ENCODE measurements at regions not wholly inside any gene's neighbourhood (a gene's known extent, or its start where the extent isn't known, plus 50 kb on each side); places are given as distances from the start of the nearest gene placed in this dataset.

- Histone ChIP-seq H3K27ac (no peak overlapping the region), H3K4me1 (ENCODE audit: insufficient read depth) (no peaks in the 10 kb centered on the region), H3K9me3 (ENCODE audit: low read depth) (no peaks in the 10 kb centered on the region), H3K4me2 (ENCODE audit: unreplicated experiment) (no peak overlapping the region), H3K9me2 (ENCODE audit: insufficient read depth) (no peaks in the 10 kb centered on the region), H4K20me1 (ENCODE audit: insufficient read depth) (no peaks in the 10 kb centered on the region), H3K79me2 (ENCODE audit: insufficient read depth) (no peaks in the 10 kb centered on the region), H3F3A (ENCODE audit: insufficient read depth) (no peaks in the 10 kb centered on the region), H3K9ac (no peak overlapping the region), H2AFZ (no peak overlapping the region), H3K4me3 (no peak overlapping the region), H3K27me3 (replicated peaks; ENCODE audit: insufficient read depth) (no peaks in the 10 kb centered on the region), H3K36me3 (ENCODE audit: low read depth) (no peaks in the 10 kb centered on the region)
- TF ChIP-seq EZH2phosphoT487 (IDR thresholded peaks at IDR 0.05; ENCODE audit: insufficient read depth, low read depth) (no peak), EZH2 (IDR thresholded peaks at IDR 0.05; ENCODE audit: insufficient read depth, poor library complexity, severe bottlenecking) (no peak)
- in situ Hi-C loops (cut with MboI) = no loop called here
- no peak for DNase-seq
Measured at GRCh38 chr12:126676434-126676833, 1590.5 kb upstream of the TMEM132C start.

DNA sequence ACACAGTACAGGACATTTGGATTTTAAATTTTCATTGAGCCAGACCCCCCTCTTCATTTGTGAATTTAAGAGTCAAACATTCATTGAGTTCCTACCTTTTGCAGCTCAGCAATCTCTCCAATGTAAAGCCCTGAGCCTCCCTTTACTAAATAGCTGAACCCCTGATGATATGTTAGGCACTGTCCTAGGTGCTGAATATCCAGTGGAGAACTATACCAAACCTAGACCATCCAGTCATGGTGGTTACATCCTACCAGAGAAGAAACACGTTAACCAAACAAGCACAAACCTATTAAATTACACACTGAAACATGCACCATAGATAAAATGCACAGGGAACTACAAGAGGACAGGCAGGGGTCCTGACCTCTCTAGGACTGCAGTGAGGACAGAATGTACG, 1585.3 kb upstream of the TMEM132C start:
- H3K4me1 ChIP-seq (ENCODE audit: insufficient read depth) = no peaks in the 10 kb centered on the region
- 6 to 11% methylated on average over 2 of the region's 2 CpGs for WGBS, 2 experiments (ENCODE audit: low coverage in 1 of 2, low lambda C conversion rate in 2 of 2, missing lambda C conversion rate in 2 of 2)
- H3K36me3 ChIP-seq (ENCODE audit: low read depth) = no peaks in the 10 kb centered on the region
- H3K9ac ChIP-seq = no peak overlapping the region
- H3K9me3 ChIP-seq (ENCODE audit: low read depth) = no peaks in the 10 kb centered on the region
- no peaks in the 10 kb centered on the region for H4K20me1 ChIP-seq (ENCODE audit: insufficient read depth)
- H3K79me2 ChIP-seq (ENCODE audit: insufficient read depth) = no peaks in the 10 kb centered on the region
- no peak overlapping the region for H3K4me2 ChIP-seq (ENCODE audit: unreplicated experiment)
- H3K9me2 ChIP-seq (ENCODE audit: insufficient read depth) = no peaks in the 10 kb centered on the region
- H3K27me3 ChIP-seq (replicated peaks; ENCODE audit: insufficient read depth) = no peaks in the 10 kb centered on the region
- in situ Hi-C loops (cut with MboI) = no loop called here
- no peak overlapping the region for H3K27ac ChIP-seq
- no peak overlapping the region for H3K4me3 ChIP-seq
- no peak overlapping the region for H2AFZ ChIP-seq
- no peak for DNase-seq
- TF ChIP-seq EZH2 (IDR thresholded peaks at IDR 0.05; ENCODE audit: insufficient read depth, poor library complexity, severe bottlenecking) (no peak), EZH2phosphoT487 (IDR thresholded peaks at IDR 0.05; ENCODE audit: insufficient read depth, low read depth) (no peak)
- H3F3A ChIP-seq (ENCODE audit: insufficient read depth) = no peaks in the 10 kb centered on the region

GRCh38 chr12:126684703-126685102, 1582.3 kb upstream of the TMEM132C start:
- Histone ChIP-seq H3K4me1 (ENCODE audit: insufficient read depth) (no peaks in the 10 kb centered on the region), H3K36me3 (ENCODE audit: low read depth) (no peaks in the 10 kb centered on the region), H4K20me1 (ENCODE audit: insufficient read depth) (no peaks in the 10 kb centered on the region), H3K4me3 (no peak overlapping the region), H3K9ac (no peak overlapping the region), H3K27ac (no peak overlapping the region), H3K9me2 (ENCODE audit: insufficient read depth) (no peaks in the 10 kb centered on the region), H3K79me2 (ENCODE audit: insufficient read depth) (no peaks in the 10 kb centered on the region), H3F3A (ENCODE audit: insufficient read depth) (no peaks in the 10 kb centered on the region), H3K9me3 (ENCODE audit: low read depth) (no peaks in the 10 kb centered on the region), H3K4me2 (ENCODE audit: unreplicated experiment) (no peak overlapping the region), H2AFZ (no peak overlapping the region), H3K27me3 (replicated peaks; ENCODE audit: insufficient read depth) (no peaks in the 10 kb centered on the region)
- DNase-seq = no peak
- WGBS, 2 experiments (ENCODE audit: low coverage in 1 of 2, low lambda C conversion rate in 2 of 2, missing lambda C conversion rate in 2 of 2) = 5 to 9% methylated on average over 1 of the region's 1 CpG
- in situ Hi-C loops (cut with MboI) = no loop called here
- TF ChIP-seq EZH2phosphoT487 (IDR thresholded peaks at IDR 0.05; ENCODE audit: insufficient read depth, low read depth) (no peak), EZH2 (IDR thresholded peaks at IDR 0.05; ENCODE audit: insufficient read depth, poor library complexity, severe bottlenecking) (no peak)

DNA sequence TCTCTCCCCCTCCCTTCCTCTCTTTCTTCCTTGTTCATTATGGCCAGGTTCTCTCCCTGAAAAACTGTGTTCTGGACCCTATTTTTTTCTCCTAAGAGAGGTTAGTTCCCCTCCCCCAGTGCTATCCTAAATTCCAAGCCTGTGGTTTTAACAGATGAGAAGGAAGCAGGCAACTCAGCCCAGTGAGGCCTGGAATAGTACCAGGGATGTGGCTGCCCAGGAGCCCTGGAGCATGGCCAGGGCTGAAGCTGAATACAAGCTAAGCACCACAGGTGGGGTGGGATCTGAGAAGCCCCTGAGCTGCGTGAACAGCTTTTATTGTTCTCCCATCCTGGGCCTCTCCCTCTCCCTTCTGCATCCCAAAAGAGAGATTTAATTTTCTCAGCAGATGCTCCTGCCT, 1581.3 kb upstream of the TMEM132C start:
- Histone ChIP-seq H3K4me2 (ENCODE audit: unreplicated experiment) (no peak overlapping the region), H3K79me2 (ENCODE audit: insufficient read depth) (no peaks in the 10 kb centered on the region), H3K27me3 (replicated peaks; ENCODE audit: insufficient read depth) (no peaks in the 10 kb centered on the region), H2AFZ (no peak overlapping the region), H3K9me3 (ENCODE audit: low read depth) (no peaks in the 10 kb centered on the region), H3F3A (ENCODE audit: insufficient read depth) (no peaks in the 10 kb centered on the region), H3K4me3 (no peak overlapping the region), H3K36me3 (ENCODE audit: low read depth) (no peaks in the 10 kb centered on the region), H4K20me1 (ENCODE audit: insufficient read depth) (no peaks in the 10 kb centered on the region), H3K9me2 (ENCODE audit: insufficient read depth) (no peaks in the 10 kb centered on the region), H3K9ac (no peak overlapping the region), H3K27ac (no peak overlapping the region), H3K4me1 (ENCODE audit: insufficient read depth) (no peaks in the 10 kb centered on the region)
- TF ChIP-seq EZH2 (IDR thresholded peaks at IDR 0.05; ENCODE audit: insufficient read depth, poor library complexity, severe bottlenecking) (no peak), EZH2phosphoT487 (IDR thresholded peaks at IDR 0.05; ENCODE audit: insufficient read depth, low read depth) (no peak)
- WGBS, 2 experiments (ENCODE audit: low coverage in 1 of 2, low lambda C conversion rate in 2 of 2, missing lambda C conversion rate in 2 of 2) = 9 to 17% methylated on average over 1 of the region's 1 CpG
- in situ Hi-C loops (cut with MboI) = no loop called here
- DNase-seq = no peak

- no peaks in the 10 kb centered on the region for H3K79me2 ChIP-seq (ENCODE audit: insufficient read depth)
- DNase-seq = no peak
- H3K4me1 ChIP-seq (ENCODE audit: insufficient read depth) = no peaks in the 10 kb centered on the region
- H3K4me3 ChIP-seq = no peak overlapping the region
- TF ChIP-seq EZH2 (IDR thresholded peaks at IDR 0.05; ENCODE audit: insufficient read depth, poor library complexity, severe bottlenecking) (no peak), EZH2phosphoT487 (IDR thresholded peaks at IDR 0.05; ENCODE audit: insufficient read depth, low read depth) (no peak)
- H3K27ac ChIP-seq = no peak overlapping the region
- no peaks in the 10 kb centered on the region for H4K20me1 ChIP-seq (ENCODE audit: insufficient read depth)
- H3K9ac ChIP-seq = no peak overlapping the region
- no peaks in the 10 kb centered on the region for H3K9me2 ChIP-seq (ENCODE audit: insufficient read depth)
- H3F3A ChIP-seq (ENCODE audit: insufficient read depth) = no peaks in the 10 kb centered on the region
- H3K27me3 ChIP-seq (replicated peaks; ENCODE audit: insufficient read depth) = no peaks in the 10 kb centered on the region
- in situ Hi-C loops (cut with MboI) = no loop called here
- H3K9me3 ChIP-seq (ENCODE audit: low read depth) = no peaks in the 10 kb centered on the region
- 32 to 52% methylated on average over 4 of the region's 4 CpGs for WGBS, 2 experiments (ENCODE audit: low coverage in 1 of 2, low lambda C conversion rate in 2 of 2, missing lambda C conversion rate in 2 of 2)
- H3K36me3 ChIP-seq (ENCODE audit: low read depth) = no peaks in the 10 kb centered on the region
- H3K4me2 ChIP-seq (ENCODE audit: unreplicated experiment) = no peak overlapping the region
- H2AFZ ChIP-seq = no peak overlapping the region
Measured at GRCh38 chr12:126688556-126688955, 1578.4 kb upstream of the TMEM132C start.

Data from GM23248 (cell line).